ENCODE measurements at regions not wholly inside any gene's neighbourhood (a gene's known extent, or its start where the extent isn't known, plus 50 kb on each side); places are given as distances from the start of the nearest gene placed in this dataset.

GRCh38 chr3:144638009-144638408 lies 666.4 kb downstream of the DIPK2A start:
- Histone ChIP-seq H3K4me3 (no peak overlapping the region), H3K36me3 (no peaks in the 10 kb centered on the region), H3K27me3 (replicated peaks; ENCODE audit: insufficient read depth) (no peaks in the 10 kb centered on the region), H3K27ac (no peak overlapping the region), H3K9me3 (no peaks in the 10 kb centered on the region), H3K4me1 (ENCODE audit: control insufficient read depth in 1 of 2, low read depth in 2 of 2) (no peaks in the 10 kb centered on the region)
- no peak for ATAC-seq (ENCODE audit: insufficient number of reproducible peaks, low FRiP score, low read depth)
- TF ChIP-seq, protein P1, sequence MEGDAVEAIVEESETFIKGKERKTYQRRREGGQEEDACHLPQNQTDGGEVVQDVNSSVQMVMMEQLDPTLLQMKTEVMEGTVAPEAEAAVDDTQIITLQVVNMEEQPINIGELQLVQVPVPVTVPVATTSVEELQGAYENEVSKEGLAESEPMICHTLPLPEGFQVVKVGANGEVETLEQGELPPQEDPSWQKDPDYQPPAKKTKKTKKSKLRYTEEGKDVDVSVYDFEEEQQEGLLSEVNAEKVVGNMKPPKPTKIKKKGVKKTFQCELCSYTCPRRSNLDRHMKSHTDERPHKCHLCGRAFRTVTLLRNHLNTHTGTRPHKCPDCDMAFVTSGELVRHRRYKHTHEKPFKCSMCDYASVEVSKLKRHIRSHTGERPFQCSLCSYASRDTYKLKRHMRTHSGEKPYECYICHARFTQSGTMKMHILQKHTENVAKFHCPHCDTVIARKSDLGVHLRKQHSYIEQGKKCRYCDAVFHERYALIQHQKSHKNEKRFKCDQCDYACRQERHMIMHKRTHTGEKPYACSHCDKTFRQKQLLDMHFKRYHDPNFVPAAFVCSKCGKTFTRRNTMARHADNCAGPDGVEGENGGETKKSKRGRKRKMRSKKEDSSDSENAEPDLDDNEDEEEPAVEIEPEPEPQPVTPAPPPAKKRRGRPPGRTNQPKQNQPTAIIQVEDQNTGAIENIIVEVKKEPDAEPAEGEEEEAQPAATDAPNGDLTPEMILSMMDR (IDR thresholded peaks at IDR 0.05), result no peak
- no peak for DNase-seq (ENCODE audit: low spot score)

- no peaks in the 10 kb centered on the region for H3K36me3 ChIP-seq
- DNase-seq (ENCODE audit: low spot score), result no peak
- no peaks in the 10 kb centered on the region for H3K9me3 ChIP-seq
- no peaks in the 10 kb centered on the region for H3K27me3 ChIP-seq (replicated peaks; ENCODE audit: insufficient read depth)
- no peak overlapping the region for H3K27ac ChIP-seq
- no peaks in the 10 kb centered on the region for H3K4me1 ChIP-seq (ENCODE audit: control insufficient read depth in 1 of 2, low read depth in 2 of 2)
- H3K4me3 ChIP-seq, result no peak overlapping the region
- no peak for ATAC-seq (ENCODE audit: insufficient number of reproducible peaks, low FRiP score, low read depth)
- TF ChIP-seq, protein P1 (IDR thresholded peaks at IDR 0.05), result no peak
These were observed 672.2 kb downstream of the DIPK2A start for GRCh38 chr3:144643771-144644198.

GRCh38 chr3:144645300-144645699 lies 673.7 kb downstream of the DIPK2A start:
- Histone ChIP-seq H3K36me3 (no peaks in the 10 kb centered on the region), H3K9me3 (no peaks in the 10 kb centered on the region), H3K4me3 (no peak overlapping the region), H3K27me3 (replicated peaks; ENCODE audit: insufficient read depth) (no peaks in the 10 kb centered on the region), H3K4me1 (ENCODE audit: control insufficient read depth in 1 of 2, low read depth in 2 of 2) (no peaks in the 10 kb centered on the region), H3K27ac (no peak overlapping the region)
- DNase-seq (ENCODE audit: low spot score) (no peak), ATAC-seq (ENCODE audit: insufficient number of reproducible peaks, low FRiP score, low read depth) (no peak)
- TF ChIP-seq, protein P1 (IDR thresholded peaks at IDR 0.05), result no peak

GRCh38 chr3:144650380-144650779 lies 678.8 kb downstream of the DIPK2A start:
- Histone ChIP-seq H3K4me1 (ENCODE audit: control insufficient read depth in 1 of 2, low read depth in 2 of 2) (no peaks in the 10 kb centered on the region), H3K4me3 (no peak overlapping the region), H3K27ac (no peak overlapping the region), H3K27me3 (replicated peaks; ENCODE audit: insufficient read depth) (no peaks in the 10 kb centered on the region), H3K36me3 (no peaks in the 10 kb centered on the region), H3K9me3 (no peaks in the 10 kb centered on the region)
- ATAC-seq (ENCODE audit: insufficient number of reproducible peaks, low FRiP score, low read depth) (no peak), DNase-seq (ENCODE audit: low spot score) (no peak)
- TF ChIP-seq, protein P1 (IDR thresholded peaks at IDR 0.05), result no peak

DNA sequence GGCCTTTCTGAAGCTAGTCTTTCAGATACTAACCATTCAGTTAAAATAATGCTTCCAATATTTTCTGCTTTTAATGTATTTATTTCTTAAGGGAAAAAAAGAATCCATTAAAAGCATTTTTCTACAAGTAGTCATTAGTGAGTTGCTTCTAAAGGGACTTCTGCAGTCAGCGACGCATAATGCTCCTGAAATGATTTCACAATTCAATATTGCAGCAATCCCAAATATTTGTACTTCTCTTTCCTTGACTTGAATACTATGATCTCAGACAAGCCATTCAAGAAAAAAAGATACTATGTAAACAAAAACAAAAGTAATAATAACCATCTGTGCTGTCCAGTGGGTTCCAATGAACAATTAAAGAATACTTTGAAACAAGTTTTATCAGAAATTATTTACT lies 681.0 kb downstream of the DIPK2A start:
- H3K4me1 ChIP-seq (ENCODE audit: control insufficient read depth in 1 of 2, low read depth in 2 of 2), result no peaks in the 10 kb centered on the region
- H3K9me3 ChIP-seq, result no peaks in the 10 kb centered on the region
- TF ChIP-seq, protein P1 (IDR thresholded peaks at IDR 0.05), result no peak
- H3K27me3 ChIP-seq (replicated peaks; ENCODE audit: insufficient read depth), result no peaks in the 10 kb centered on the region
- no peak overlapping the region for H3K27ac ChIP-seq
- no peaks in the 10 kb centered on the region for H3K36me3 ChIP-seq
- H3K4me3 ChIP-seq, result no peak overlapping the region
- DNase-seq (ENCODE audit: low spot score) (no peak), ATAC-seq (ENCODE audit: insufficient number of reproducible peaks, low FRiP score, low read depth) (no peak)
